GM12865 (cell line): ENCODE measurements at regions not wholly inside any gene's neighbourhood (a gene's known extent, or its start where the extent isn't known, plus 50 kb on each side); places are given as distances from the start of the nearest gene placed in this dataset.
"Not testable (repeated sequence)": the region's sequence is repeated elsewhere in the genome, so short reads cannot be mapped to it uniquely, and the experiment has no call there.

Experiments used
- DNase-seq: peaks from one replicate; pipeline ENCODE4 v3.0.0; 2010; ENCODE audit warnings: low read depth
- H3K4me3 ChIP-seq: 2 replicates; pipeline ENCODE4 v1.5.1; 2011; ENCODE audit warnings: mild to moderate bottlenecking, low read depth, low read length, control low read depth
- CTCF ChIP-seq: IDR thresholded peaks from 2 replicates; pipeline ENCODE4 v1.5.1; 2011; ENCODE audit warnings: low read length, control low read depth, low read depth, inconsistent platforms; ENCODE audit not compliant: insufficient read depth; ENCODE audit errors: missing control alignments

GRCh38 chr13:54614726-54615125 lies 1586.1 kb downstream of the OLFM4 start:
- no peak overlapping the region for H3K4me3 ChIP-seq
- no peak for DNase-seq
- no peak for TF ChIP-seq CTCF

GRCh38 chr13:54626504-54626903 lies 1597.9 kb downstream of the OLFM4 start:
- not testable (repeated sequence) for H3K4me3 ChIP-seq, DNase-seq

GRCh38 chr13:54627646-54628372 lies 1599.2 kb downstream of the OLFM4 start:
- DNase-seq = no peak
- TF ChIP-seq CTCF = no peak
- H3K4me3 ChIP-seq = no peak overlapping the region

- no peak overlapping the region for H3K4me3 ChIP-seq
- no peak for DNase-seq
- no peak for TF ChIP-seq CTCF
Measured at GRCh38 chr13:54628383-54628782, 1599.8 kb downstream of the OLFM4 start.

GRCh38 chr13:54633456-54633855 lies 1604.8 kb downstream of the OLFM4 start:
- TF ChIP-seq CTCF = no peak
- no peak overlapping the region for H3K4me3 ChIP-seq
- DNase-seq = no peak

- no peak for DNase-seq
- TF ChIP-seq CTCF = no peak
- H3K4me3 ChIP-seq = no peak overlapping the region
Measured at GRCh38 chr13:54636231-54636630, 1607.6 kb downstream of the OLFM4 start.

GRCh38 chr13:54637366-54637765 lies 1608.8 kb downstream of the OLFM4 start:
- no peak overlapping the region for H3K4me3 ChIP-seq
- no peak for DNase-seq
- no peak for TF ChIP-seq CTCF
